GM10266 (cell line): ENCODE measurements at regions not wholly inside any gene's neighbourhood (a gene's known extent, or its start where the extent isn't known, plus 50 kb on each side); places are given as distances from the start of the nearest gene placed in this dataset.

ENCODE experiments used
- DNase-seq: peaks from one replicate; pipeline ENCODE4 v3.0.0; 2012; ENCODE audit errors: extremely low spot score
- CTCF ChIP-seq: IDR thresholded peaks from 2 replicates; pipeline ENCODE4 v1.5.1; 2012; ENCODE audit warnings: mild to moderate bottlenecking, low read depth; ENCODE audit not compliant: control insufficient read depth, insufficient read depth; ENCODE audit errors: missing control alignments

GRCh38 chr2:213232649-213233437 lies 51.4 kb upstream of the SPAG16 start:
- TF ChIP-seq CTCF: no peak
- DNase-seq: peak; percentile 26

- TF ChIP-seq CTCF: no peak
- DNase-seq: no peak
These were observed 50.6 kb upstream of the SPAG16 start for GRCh38 chr2:213233438-213234330.
